Right hindlimb (tissue), 1 donor: ENCODE measurements at regions not wholly inside any gene's neighbourhood (a gene's known extent, or its start where the extent isn't known, plus 50 kb on each side); places are given as distances from the start of the nearest gene placed in this dataset.
A peak's percentile ranks its signal among the peaks of the same experiment; 100 is the strongest.
"Not testable (repeated sequence)": the region's sequence is repeated elsewhere in the genome, so short reads cannot be mapped to it uniquely, and the experiment has no call there.

Experiments
- DNase-seq: peaks from one replicate; pipeline ENCODE4 v3.0.0-alpha.2; 2018

DNA sequence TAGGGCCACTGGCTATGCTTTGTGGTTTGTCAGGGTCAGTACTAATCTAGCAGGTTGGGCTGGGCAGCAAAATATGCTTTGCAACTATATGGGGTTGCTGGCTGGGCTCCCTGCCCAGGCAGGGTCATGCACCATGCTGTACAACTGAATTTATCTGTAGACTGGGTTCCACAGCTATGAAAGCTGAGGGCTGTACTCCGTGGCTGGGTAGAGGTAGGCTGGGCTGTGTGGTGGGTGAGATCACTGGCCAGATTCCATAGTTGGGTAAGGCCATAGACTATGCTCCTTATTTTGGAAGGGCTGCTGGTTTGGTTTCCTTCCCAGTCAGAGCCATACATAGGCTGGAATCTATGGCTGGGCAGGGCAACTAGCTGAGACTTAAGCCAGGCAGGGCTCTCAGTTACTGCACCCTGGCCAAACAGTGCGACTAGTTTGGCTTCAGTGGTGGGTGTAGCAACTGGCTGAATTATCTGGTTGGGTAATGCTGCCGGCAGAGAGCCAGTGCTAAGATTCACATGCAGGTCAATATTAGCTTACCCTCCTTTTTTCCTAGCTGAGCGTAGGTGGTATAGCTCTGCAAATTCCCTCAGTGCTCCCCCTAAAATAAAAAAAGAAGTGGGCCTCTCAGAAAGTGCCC is 769.1 kb upstream of the CDH8 start:
- peak; percentile 21 for DNase-seq

DNA sequence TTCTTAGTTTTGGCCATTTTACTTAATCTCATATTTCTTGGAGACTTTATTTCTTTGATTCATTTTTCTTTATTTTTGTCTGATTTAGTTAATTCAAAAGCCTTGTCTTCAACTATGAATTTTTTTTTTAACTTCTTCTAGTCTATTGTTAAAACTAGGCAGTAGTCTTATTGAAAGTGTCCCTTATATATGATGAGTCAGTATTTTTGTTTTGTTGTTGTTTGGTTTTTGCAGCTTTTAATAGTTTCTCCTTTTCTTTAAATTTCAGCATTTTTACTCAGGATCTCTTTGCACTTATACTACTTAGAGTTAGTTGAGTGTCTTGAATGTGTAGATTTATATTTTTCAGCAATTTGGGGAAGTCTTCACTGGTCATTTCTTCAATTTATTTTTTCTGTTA is 758.5 kb upstream of the CDH8 start:
- no peak for DNase-seq

DNA sequence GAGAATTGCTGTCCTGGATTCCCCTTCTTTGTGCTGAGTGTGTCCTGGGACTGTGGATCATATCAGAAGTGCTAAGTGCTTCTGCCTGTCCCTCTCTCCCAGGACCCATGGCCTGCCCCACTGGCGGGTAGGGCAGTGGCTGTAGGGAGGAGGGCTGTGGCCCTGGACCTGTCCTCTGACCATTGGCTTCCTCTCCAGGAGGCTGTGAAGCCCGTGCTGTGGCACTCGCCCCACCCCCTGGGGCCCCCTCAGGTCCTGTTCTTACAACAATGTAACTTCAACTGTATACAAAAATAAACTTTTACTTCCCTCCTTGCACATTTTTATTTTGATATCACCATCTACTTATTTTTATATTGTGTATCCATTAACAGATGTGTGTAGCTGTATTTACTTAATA is 743.8 kb upstream of the CDH8 start:
- not testable (repeated sequence) for DNase-seq

DNA sequence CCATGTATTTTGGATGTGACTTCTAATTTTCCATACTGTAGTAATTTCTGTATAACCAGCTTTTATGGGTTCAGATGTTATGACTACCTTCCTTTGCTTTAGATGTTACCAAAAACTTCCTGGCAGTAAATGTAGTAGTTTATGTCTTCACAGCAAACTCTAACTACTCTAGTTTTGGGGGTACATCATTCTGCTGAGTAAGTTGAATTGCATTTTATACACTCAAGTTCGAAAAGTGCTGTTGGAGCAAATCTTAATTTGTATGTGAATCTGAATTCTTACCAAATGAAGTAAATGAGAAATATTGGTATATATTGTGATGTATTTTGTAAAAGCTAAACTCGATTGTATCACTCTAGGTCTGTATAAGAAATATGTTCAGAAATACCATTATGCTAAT is 728.3 kb upstream of the CDH8 start:
- DNase-seq, result no peak

DNA sequence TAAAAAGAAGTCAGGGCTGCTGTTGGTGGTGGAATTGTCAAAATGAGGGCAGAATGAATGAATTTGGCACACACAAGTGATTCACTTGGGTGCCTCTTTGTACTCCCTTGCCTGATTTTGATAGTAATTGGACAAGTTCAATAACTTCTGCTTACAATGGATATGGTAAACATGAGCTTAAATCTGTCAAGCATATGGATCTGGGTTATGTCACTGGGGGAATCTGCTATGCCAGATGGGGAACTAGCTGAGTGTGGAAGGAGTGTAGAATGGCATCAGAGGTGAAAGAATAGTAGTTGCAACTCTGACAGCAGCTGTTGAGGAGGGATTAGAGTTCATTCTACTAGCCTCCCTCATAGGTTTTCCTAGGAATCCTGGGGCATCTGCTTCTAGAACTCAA is 724.2 kb upstream of the CDH8 start:
- no peak for DNase-seq

DNA sequence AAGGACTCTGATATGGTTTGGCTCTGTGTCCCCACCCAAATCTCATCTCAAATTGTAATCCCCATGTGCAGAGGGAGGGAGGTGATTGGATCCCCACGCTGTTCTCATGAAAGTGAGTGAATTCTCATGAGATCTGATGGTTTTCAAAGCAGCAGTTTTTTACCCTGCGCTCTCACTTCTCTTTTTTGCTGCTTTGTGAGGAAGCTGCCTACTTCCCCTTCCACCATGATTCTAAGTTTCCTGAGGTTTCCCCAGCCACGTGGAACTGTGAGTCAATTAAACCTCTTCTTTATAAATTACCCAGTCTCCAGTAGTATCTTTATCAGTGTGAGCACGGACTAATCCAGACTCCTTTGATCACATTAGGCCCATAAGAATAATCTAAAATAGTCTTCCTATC is 719.7 kb upstream of the CDH8 start:
- no peak for DNase-seq

DNA sequence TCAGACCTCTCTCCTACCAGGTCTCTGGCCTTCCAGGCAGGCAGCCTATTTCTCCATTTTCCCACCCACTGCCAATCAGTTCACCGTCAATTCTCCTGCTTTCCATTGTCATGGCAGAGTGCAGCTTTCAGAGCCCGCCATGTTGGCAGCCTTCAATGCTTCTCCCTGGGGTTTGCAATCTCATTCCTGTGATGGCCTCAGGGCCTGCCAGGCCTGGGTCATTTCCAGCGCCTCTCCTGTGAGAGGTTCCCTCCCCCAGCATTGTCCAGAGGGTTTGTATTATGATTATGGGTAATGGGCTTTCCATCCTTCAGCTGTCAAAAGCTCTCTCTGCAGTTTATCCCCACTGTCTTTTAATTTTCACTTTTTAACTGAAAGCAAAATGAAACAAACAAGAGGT is 716.6 kb upstream of the CDH8 start:
- no peak for DNase-seq

DNA sequence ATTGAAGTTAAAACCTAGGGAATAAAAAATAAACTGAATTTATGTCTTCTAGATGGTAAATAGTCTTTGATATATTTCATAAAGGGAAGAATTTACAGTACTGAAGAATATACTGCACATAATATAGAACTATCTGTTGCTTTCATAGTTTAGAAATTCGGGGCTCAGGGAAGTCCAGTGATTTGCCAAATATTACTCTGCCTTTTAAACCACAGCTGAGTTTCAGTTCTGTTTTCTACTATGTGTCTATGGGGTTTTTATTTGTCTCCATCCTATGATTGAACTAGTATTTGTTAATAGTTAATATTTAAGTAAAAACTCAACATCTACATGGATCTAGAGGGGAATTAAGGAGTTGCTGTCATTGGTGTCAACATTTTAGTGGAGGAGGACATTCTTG is 715.0 kb upstream of the CDH8 start:
- DNase-seq, result no peak

DNA sequence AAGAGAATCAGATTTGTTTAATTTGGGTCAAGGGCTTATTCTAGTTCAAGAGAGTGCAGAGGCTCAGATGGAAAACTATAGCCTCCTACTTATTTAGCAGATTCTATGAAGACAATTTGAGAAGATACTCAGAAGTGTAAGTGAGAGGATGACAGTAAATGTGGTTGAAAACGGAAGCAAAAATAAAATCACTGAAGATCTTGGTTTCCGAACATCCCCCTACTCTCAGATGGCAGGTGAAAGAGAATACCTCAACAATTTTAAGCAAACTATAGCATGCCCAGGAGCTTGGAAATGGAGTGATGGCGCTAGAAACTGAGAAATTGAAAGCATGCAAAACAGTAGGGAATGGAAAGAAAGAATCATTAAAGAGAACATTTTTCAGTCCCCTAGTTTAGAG is 705.5 kb upstream of the CDH8 start:
- no peak for DNase-seq

DNA sequence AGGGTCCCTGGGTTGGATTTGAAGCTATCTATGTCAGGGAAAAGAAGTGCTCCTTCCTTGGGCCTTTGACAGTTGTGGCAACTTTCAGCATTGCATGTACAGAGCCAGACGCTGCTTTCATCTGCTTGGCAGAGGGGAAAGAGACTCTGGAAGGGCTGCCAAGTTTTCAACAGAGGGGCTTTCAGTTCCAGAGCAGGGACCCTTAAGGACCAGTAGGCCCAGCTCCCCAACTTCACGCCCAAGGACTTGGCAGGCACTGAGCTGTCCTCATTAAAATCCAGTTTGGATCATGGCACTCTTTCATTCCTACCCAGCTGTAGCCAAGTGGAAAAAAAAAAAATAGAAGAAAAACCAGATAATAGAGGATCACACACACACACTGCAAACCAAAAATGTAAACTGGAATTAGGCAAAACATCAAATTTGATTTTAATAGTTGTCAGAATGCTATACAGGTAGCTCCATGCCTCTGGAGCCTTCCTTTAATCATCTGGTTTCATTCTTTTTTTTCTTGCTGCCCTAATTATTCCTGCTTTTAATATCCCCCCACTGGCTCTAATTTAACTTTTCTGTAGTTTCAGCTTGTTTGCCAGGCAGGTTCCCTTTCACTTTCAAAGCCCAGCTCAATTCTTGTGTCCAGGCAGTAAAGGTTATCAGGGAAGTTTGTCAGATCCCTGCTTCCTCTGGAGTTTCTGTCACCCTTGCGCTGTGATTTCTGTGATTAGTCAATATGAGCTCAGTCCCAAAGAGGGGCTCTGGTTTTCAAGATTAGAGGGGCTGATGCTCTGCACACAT is 702.6 kb upstream of the CDH8 start:
- peak; percentile 30 for DNase-seq

DNA sequence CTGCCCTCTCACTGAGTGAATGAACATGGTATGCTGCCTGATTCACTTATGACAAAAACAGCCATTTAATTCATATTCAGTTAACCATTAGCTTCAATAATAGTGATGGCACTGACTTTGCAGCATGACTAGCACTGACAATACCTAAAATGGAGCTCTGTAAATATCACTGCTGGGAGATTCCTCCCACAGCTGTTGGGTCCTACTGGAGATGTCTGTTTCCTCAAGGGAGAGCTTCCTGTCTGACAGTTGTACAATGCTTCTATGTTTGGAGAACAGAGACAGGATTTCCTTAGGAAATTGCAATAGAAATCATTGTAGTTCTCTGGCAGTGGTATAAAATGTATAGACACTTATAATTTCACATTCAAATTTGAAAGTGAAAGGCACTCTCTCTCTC is 695.9 kb upstream of the CDH8 start:
- no peak for DNase-seq

DNA sequence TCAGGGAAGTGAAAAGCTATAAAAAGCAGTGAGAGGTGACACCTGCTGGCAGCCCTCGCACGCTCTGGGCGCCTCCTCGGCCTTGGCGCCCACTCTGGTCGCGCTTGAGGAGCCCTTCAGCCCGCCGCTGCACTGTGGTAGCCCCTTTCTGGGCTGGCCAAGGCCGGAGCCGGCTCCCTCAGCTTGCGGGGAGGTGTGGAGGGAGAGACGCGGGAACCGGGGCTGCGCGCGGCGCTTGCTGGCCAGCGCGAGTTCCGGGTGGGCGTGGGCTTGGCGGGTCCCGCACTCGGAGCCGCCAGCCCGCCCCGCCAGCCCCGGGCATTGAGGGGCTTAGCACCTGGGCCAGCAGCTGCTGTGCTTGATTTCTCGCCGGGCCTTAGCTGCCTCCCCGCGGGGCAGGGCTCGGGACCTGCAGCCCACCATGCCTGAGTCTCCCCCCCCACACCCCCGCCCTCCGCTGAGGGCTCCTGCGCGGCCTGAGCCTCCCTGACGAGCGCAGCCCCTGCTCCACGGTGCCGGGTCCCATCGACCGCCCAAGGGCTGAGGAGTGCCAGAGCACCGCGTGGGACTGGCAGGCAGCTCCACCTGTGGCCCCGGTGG is 688.5 kb upstream of the CDH8 start:
- not testable (repeated sequence) for DNase-seq

DNA sequence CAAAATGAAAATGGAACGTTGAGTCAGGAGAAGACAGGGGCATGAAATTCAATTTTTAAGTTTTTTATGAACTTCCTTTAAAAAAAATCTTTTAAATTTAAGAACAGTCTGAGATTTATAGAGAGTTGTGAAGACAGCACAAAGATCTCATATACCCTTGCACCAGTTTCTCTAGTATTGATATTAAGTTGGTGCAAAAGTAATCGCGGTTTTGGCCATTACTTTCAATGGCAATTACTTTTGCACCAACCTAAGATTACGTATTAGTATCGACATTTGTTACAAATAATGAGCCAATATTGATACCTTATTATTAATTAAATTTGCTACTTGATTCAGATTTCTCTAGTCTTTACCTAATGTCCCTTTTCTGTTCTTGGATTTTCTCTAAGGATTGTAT is 684.4 kb upstream of the CDH8 start:
- no peak for DNase-seq

DNA sequence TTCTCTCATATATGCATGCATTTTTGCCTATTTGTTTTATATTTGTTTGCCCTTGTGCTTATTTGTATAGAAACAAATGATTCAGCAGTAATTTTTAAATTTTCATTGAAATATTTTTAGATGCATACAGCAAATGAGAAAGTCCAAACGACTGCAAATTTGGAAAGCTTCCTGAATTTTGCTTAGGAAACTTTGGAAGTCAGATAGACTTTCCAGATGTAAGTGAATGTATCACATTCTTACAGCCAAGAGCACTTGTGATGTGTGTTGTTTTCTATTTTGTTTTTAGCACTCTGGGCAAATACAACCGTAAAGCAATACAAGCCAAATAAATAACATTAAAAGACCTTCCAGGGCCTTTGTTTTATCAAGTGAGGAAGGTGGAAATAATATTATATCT is 680.8 kb upstream of the CDH8 start:
- DNase-seq, result no peak

DNA sequence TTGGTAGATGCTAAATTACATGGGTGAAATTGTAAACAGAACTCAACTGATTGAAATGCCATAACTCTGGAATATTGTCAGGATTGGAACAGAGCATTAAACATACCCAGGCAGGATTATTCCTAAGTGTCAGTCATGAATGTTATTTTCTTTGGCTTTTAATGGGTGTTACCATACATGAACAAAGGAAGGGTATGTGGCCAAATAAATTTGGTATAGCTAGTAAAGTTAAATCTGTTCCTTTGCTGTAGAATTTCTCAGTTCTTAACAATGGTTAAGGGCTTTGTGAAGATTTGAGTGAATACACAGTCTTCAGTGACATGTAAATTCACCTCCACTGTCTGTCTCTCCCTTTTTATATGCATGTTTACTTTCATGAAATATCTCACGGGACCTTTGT is 679.5 kb upstream of the CDH8 start:
- DNase-seq, result no peak

DNA sequence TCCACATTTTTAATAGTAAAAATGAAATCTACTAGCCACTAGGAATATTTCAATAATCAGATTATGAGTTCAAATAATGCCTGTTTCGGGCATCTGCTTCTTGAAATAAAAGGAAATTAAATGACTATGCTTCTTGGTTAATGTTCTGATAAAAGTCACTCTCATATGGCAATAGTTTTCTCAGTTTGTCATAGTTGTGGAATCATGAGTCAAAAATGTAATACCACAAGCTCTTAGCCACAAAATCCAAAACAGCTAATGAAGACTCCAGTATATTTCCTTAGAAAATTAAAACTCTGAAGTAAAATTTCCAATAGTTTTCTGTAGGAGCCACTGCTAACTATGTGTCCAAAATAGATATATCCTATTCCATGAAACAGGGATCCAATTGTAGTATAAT is 676.3 kb upstream of the CDH8 start:
- no peak for DNase-seq

DNA sequence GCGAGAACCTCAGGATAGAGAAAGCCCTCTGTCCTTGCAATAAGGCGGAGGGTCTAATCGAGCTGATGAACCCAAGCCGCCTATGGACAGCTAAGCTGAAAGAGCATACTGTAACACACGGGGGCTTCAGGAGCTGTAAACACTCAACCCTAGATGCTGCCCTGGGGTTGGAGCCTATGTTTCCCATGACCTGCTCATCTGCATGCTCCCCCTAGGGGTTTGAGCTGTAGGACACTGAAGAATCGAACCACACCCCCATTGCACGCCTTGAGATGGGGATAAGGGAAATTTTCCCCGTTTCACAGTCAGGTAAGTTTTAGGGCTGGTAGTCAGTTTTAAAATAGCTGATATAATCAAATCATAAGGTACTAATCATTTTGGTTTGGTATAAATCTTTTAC is 675.6 kb upstream of the CDH8 start:
- DNase-seq, result no peak

DNA sequence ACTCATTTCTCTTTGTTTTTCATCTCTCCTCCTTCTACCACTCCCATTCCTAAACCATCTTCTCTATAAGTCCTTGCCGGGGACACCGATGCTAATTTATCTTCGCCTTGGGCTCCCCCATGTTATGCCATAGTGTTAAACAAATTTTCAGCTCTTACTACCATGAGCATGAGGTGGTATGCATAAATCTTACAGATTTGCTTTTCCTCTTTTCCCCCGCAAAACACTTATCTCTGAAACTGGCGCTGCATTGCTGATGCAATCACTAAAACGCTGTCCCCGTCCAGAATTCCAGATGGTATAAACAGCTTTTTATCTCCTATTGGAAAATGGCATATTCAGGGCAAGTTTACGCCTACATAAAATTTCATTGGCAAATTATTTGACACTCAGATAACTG is 673.6 kb upstream of the CDH8 start:
- no peak for DNase-seq

DNA sequence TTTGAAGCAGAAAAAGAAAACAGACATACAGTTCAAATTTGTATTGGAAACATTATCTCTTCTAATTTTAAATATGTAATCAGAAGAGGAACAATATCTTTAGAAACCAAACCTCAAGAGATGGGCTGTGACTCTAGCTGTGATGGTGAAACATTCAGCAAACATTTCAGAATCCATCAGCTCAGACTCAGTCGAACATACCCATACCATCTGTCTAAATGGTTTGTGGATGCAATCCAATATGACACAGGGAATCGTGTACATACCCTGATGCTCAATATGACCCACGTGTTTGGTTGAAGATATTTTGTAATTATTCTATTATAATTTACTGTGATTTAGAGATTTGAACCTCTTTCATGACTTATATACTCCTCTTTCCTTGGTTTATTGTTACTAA is 665.2 kb upstream of the CDH8 start:
- no peak for DNase-seq

DNA sequence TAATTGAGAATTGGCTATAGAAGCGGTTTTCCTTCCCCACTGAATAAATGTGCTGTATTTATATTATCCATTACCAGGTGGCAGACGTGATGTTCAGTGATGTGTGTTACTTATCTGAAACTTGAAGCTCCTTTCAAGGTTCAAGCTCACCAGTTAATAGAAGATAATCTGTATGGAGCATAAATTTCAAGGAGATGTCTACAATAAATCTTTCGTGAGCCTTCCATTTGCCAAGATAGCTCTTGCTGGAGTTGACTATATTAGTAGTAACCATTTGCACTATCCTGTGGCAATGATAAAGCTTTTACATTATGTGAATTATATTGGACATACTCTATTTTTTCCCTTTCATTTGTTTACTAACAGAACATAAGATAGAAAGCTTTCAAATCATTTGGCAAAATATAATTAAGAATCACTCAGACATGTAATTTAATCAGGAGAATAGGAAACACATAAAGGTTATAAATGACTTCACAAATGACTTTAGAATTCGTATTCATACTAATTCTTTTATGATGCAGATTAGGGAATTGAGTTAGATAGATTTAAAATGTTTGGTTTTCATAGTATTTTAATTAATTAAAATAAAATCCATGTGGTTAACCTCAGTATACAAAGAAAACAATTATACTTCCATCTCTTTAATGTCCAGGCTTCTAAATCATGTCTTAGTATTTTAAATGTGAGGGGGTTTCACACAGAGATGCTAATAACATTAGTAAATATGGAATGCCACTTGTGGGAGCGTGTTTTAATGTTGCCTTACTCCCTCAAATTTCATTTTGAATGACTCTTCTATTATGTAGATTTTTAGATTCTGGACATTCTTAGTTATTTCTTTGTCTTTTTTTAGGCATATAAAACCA is 664.4 kb upstream of the CDH8 start:
- DNase-seq, result no peak

DNA sequence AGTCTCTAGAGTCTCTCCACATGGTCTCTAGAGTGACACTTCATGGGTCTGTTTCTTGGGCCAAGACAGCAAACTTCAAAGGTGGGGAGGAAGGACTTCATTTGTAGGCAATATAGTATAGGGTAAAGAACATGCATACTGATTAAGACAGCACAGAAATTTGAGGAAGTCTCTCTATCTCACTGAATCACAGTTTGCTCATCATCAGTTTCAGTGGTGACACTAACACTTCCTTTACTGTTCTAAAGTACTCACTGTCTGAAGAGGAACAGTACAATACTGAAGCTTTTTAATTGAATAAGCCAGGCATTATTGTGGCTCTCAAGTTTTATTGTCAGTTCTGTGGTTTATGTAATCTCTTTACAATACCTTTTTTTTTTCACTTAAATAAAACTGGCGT is 656.4 kb upstream of the CDH8 start:
- DNase-seq, result no peak

DNA sequence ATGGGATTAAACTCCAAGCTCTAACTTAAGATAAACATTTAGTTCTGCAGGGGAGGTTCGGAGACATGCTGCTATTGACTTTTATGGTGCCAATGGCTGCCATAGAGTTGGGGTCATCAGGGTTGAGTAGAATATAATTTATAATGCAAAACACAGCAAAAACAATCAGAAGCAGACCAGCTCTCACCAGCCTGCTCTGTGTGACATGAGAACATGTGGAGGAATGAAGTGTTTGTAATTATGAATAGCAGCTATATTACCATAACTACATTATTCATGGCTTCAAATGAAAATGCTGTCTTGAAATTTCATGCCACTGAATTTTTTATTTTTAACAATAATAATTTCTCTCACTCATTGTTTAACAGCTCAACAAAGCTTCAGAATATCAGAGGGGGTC is 645.6 kb upstream of the CDH8 start:
- no peak for DNase-seq

DNA sequence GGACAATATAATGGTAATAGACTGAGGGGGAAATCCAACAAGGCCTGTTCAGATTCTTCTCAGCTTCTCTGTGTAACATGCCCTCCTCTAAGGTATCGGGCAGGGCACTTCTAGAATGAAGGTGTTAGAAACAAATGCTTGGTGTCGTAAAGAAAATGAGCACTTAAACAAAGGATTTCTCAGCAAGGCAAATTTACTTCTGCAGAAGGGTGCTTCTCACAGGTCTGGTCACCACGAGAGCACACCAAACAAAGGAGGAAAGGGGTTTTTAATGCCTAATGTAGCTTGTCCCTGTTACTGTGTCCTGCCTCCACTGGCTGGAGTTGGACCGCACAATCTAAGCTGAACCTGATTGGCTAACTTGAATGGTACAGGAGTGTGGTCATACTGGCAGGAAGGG is 642.6 kb upstream of the CDH8 start:
- DNase-seq, result no peak

DNA sequence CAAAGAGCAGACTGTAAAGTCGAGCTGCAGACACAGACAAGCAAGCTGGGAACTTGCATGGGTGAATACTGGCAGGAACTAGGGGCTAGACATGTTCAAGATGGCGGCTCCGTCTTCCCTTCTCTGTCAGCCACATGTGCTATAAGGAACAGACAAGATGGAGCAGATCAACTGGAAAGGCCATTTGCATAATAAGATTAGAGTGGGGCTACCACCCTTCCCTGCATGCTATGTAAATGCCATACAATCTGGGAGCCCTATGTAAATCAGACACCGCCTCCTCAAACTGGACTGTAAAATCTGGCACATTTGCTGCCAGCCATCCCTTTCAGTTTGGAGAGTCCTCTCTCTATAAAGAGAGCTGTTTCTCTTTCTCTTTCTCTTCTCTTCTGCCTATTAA is 640.1 kb upstream of the CDH8 start:
- no peak for DNase-seq
